Upper lobe of right lung (tissue), 1 donor: ENCODE measurements at regions not wholly inside any gene's neighbourhood (a gene's known extent, or its start where the extent isn't known, plus 50 kb on each side); places are given as distances from the start of the nearest gene placed in this dataset.

Source experiments
- ATAC-seq: fragments of 200-7000 bp; cut with Tn5 transposase; one replicate; pipeline ENCODE4 v1.9.1; 2020; ENCODE audit warnings: mild to moderate bottlenecking, moderate library complexity
- DNase-seq: peaks from one replicate; pipeline ENCODE4 v3.0.0-alpha.2; 2020
- H3K27ac ChIP-seq: fragments of 200-600 bp; one replicate; pipeline ENCODE4 v1.8.0; 2022
- H3K27me3 ChIP-seq: fragments of 200-600 bp; one replicate; pipeline ENCODE4 v1.8.0; 2022; ENCODE audit warnings: mild to moderate bottlenecking
- H3K36me3 ChIP-seq: fragments of 200-600 bp; one replicate; pipeline ENCODE4 v1.8.0; 2022
- H3K4me1 ChIP-seq: fragments of 200-600 bp; one replicate; pipeline ENCODE4 v1.8.0; 2022
- H3K4me3 ChIP-seq: fragments of 200-600 bp; one replicate; pipeline ENCODE4 v1.8.0; 2022; ENCODE audit warnings: mild to moderate bottlenecking
- H3K9me3 ChIP-seq: fragments of 200-600 bp; one replicate; pipeline ENCODE4 v1.8.0; 2022
- CTCF ChIP-seq: fragments of 200-600 bp; IDR thresholded peaks from one replicate; pipeline ENCODE4 v1.8.0; 2022; ENCODE audit warnings: antibody characterized with exemption
- intact Hi-C: fragments of 100-400 bp; cut with DNase I; formaldehyde crosslinking; loops from one replicate; pipeline ENCODE4 v1.11.0; 2022
- donor health status: DM: no; HTN: yes; CAD: no; lungs with severe emphysema.

- TF ChIP-seq CTCF: no peak
Observed at GRCh38 chr7:17600340-17600752, 301.9 kb downstream of the AHR start.

GRCh38 chr7:17601921-17602320 lies 303.5 kb downstream of the AHR start:
- no peak for DNase-seq
- Histone ChIP-seq H3K9me3 (no peaks in the 10 kb centered on the region), H3K36me3 (no peaks in the 10 kb centered on the region), H3K27me3 (no peaks in the 10 kb centered on the region), H3K4me1 (no peaks in the 10 kb centered on the region), H3K4me3 (no peak overlapping the region), H3K27ac (no peak overlapping the region)
- no peak for ATAC-seq
- intact Hi-C loops: no loop called here
- no peak for TF ChIP-seq CTCF

More at GRCh38 chr7:17600340-17600752, 301.9 kb downstream of the AHR start:
- Histone ChIP-seq H3K36me3 (no peaks in the 10 kb centered on the region), H3K27me3 (no peaks in the 10 kb centered on the region), H3K9me3 (no peaks in the 10 kb centered on the region), H3K4me1 (no peaks in the 10 kb centered on the region), H3K27ac (no peak overlapping the region), H3K4me3 (no peak overlapping the region)
- ATAC-seq: peak; percentile 52
- no peak for DNase-seq
- intact Hi-C loops: no loop called here

- intact Hi-C loops: loop anchor here (5.0 kb wide), 1 partner anchor 114 kb away; no protein-coding TSS in a partner anchor
- no peak for ATAC-seq
- DNase-seq: no peak
- Histone ChIP-seq H3K27ac (no peak overlapping the region), H3K36me3 (no peaks in the 10 kb centered on the region), H3K27me3 (no peaks in the 10 kb centered on the region), H3K4me1 (no peaks in the 10 kb centered on the region), H3K9me3 (no peaks in the 10 kb centered on the region), H3K4me3 (no peak overlapping the region)
- TF ChIP-seq CTCF: no peak
Observed at GRCh38 chr7:17608114-17608833, 309.8 kb downstream of the AHR start.

GRCh38 chr7:17611611-17612010 lies 313.2 kb downstream of the AHR start:
- Histone ChIP-seq H3K27ac (no peak overlapping the region), H3K9me3 (no peaks in the 10 kb centered on the region), H3K4me3 (no peak overlapping the region), H3K27me3 (no peaks in the 10 kb centered on the region), H3K36me3 (no peaks in the 10 kb centered on the region), H3K4me1 (no peaks in the 10 kb centered on the region)
- TF ChIP-seq CTCF: no peak
- DNase-seq (no peak), ATAC-seq (no peak)
- intact Hi-C loops: no loop called here

- Histone ChIP-seq H3K9me3 (no peaks in the 10 kb centered on the region), H3K27me3 (no peaks in the 10 kb centered on the region), H3K4me1 (no peaks in the 10 kb centered on the region), H3K4me3 (no peak overlapping the region), H3K36me3 (no peaks in the 10 kb centered on the region), H3K27ac (no peak overlapping the region)
- no peak for DNase-seq
- TF ChIP-seq CTCF: no peak
- ATAC-seq: no peak
- intact Hi-C loops: no loop called here
Observed at GRCh38 chr7:17613338-17614041, 315.0 kb downstream of the AHR start.
